ENCODE measurements at regions not wholly inside any gene's neighbourhood (a gene's known extent, or its start where the extent isn't known, plus 50 kb on each side); places are given as distances from the start of the nearest gene placed in this dataset.

- peaks cover 0 to 9% (median 0%) of the 10 kb centered on the region in 3 donors for H3K27me3 ChIP-seq
- H3K4me1 ChIP-seq: peaks cover 16 to 45% (median 39%) of the 10 kb centered on the region in 4 donors
- peak overlapping the region in 3 of 5 donors; percentile 80 to 85 (median 81) for H3K27ac ChIP-seq
- WGBS, 5 donors: 67 to 79% (median 71%) methylated on average over 8 of the region's 8 CpGs
- no peak overlapping the region for H3K4me3 ChIP-seq
- H3K36me3 ChIP-seq: no peaks in the 10 kb centered on the region
- H3K9me3 ChIP-seq: no peaks in the 10 kb centered on the region
- TF ChIP-seq, protein P1, sequence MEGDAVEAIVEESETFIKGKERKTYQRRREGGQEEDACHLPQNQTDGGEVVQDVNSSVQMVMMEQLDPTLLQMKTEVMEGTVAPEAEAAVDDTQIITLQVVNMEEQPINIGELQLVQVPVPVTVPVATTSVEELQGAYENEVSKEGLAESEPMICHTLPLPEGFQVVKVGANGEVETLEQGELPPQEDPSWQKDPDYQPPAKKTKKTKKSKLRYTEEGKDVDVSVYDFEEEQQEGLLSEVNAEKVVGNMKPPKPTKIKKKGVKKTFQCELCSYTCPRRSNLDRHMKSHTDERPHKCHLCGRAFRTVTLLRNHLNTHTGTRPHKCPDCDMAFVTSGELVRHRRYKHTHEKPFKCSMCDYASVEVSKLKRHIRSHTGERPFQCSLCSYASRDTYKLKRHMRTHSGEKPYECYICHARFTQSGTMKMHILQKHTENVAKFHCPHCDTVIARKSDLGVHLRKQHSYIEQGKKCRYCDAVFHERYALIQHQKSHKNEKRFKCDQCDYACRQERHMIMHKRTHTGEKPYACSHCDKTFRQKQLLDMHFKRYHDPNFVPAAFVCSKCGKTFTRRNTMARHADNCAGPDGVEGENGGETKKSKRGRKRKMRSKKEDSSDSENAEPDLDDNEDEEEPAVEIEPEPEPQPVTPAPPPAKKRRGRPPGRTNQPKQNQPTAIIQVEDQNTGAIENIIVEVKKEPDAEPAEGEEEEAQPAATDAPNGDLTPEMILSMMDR (IDR thresholded peaks at IDR 0.05): no peak
- intact Hi-C loops (cut with DNase I; ENCODE audit: low total_unique reads): no loop called here
- no peak for DNase-seq
Measured at GRCh38 chr17:77885678-77886386, 72.7 kb upstream of the TNRC6C start.

DNA sequence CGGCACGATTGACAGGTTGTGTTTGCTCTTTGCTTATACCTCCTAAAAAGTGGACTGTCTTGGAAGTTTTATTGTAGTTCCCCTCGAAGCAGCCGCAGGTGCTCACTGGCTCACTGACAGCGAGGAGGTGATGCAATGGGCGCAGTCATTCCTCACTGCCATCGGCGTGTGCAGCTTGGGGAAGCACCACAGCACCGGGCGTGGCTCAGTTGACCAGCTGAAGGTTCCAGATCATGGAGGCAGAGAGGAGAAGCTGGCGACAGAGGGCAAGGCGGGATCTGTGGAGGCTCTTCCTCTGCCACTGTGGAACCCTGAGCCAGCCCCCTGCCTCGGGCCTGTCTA lies 72.1 kb upstream of the TNRC6C start:
- Histone ChIP-seq H3K4me1 (peaks cover 10 to 40% (median 34%) of the 10 kb centered on the region in 4 donors), H3K27me3 (peaks cover 0 to 9% (median 0%) of the 10 kb centered on the region in 3 donors), H3K4me3 (no peak overlapping the region), H3K36me3 (no peaks in the 10 kb centered on the region), H3K27ac (peak overlapping the region in 3 of 5 donors; percentile 80 to 85 (median 81)), H3K9me3 (no peaks in the 10 kb centered on the region)
- DNase-seq: peak in 1 of 2 donors; percentile 41
- no peak for TF ChIP-seq EP300 (IDR thresholded peaks at IDR 0.05)
- WGBS, 5 donors: 59 to 72% (median 66%) methylated on average over 12 to 13 of the region's 13 CpGs
- intact Hi-C loops (cut with DNase I; ENCODE audit: low total_unique reads): no loop called here

- Histone ChIP-seq H3K9me3 (no peaks in the 10 kb centered on the region), H3K36me3 (no peaks in the 10 kb centered on the region), H3K27me3 (peaks cover 0 to 12% (median 0%) of the 10 kb centered on the region in 3 donors), H3K27ac (peak overlapping the region in 4 of 5 donors; percentile 74 to 85 (median 80)), H3K4me1 (peaks cover 6 to 33% (median 27%) of the 10 kb centered on the region in 4 donors), H3K4me3 (peak overlapping the region; percentile 49 to 57 (median 56))
- no peak for DNase-seq
- TF ChIP-seq EP300 (IDR thresholded peaks at IDR 0.05): no peak
- TF ChIP-seq, protein P1 (IDR thresholded peaks at IDR 0.05): no peak
- no peak for TF ChIP-seq POLR2AphosphoS5 (IDR thresholded peaks at IDR 0.05)
- no peak for TF ChIP-seq POLR2A (IDR thresholded peaks at IDR 0.05)
- WGBS, 5 donors: 60 to 72% (median 68%) methylated on average over 4 of the region's 4 CpGs
- intact Hi-C loops (cut with DNase I; ENCODE audit: low total_unique reads): no loop called here
Measured at GRCh38 chr17:77887110-77887463, 71.4 kb upstream of the TNRC6C start.

GRCh38 chr17:77887464-77888241 lies 70.8 kb upstream of the TNRC6C start:
- H3K4me1 ChIP-seq: peaks cover 6 to 27% (median 21%) of the 10 kb centered on the region in 4 donors
- peak overlapping the region; percentile 49 to 57 (median 56) for H3K4me3 ChIP-seq
- no peaks in the 10 kb centered on the region for H3K36me3 ChIP-seq
- TF ChIP-seq POLR2AphosphoS5 (IDR thresholded peaks at IDR 0.05) (peak; percentile 80 to 90 (median 85)), POLR2A (IDR thresholded peaks at IDR 0.05) (no peak), EP300 (IDR thresholded peaks at IDR 0.05) (peak; percentile 48)
- TF ChIP-seq, protein P1 (IDR thresholded peaks at IDR 0.05): no peak
- no peaks in the 10 kb centered on the region for H3K9me3 ChIP-seq
- peaks cover 0 to 14% (median 0%) of the 10 kb centered on the region in 3 donors for H3K27me3 ChIP-seq
- WGBS, 5 donors: 1 to 5% (median 2%) methylated on average over 40 to 44 of the region's 44 CpGs
- intact Hi-C loops (cut with DNase I; ENCODE audit: low total_unique reads): no loop called here
- peak; percentile 76 to 92 for DNase-seq
- H3K27ac ChIP-seq: peak overlapping the region; percentile 33 to 85 (median 80)

All from stomach (tissue), 8 donors.